OCI-LY1 (cell line): ENCODE measurements at regions not wholly inside any gene's neighbourhood (a gene's known extent, or its start where the extent isn't known, plus 50 kb on each side); places are given as distances from the start of the nearest gene placed in this dataset.
"Not testable (repeated sequence)": the region's sequence is repeated elsewhere in the genome, so short reads cannot be mapped to it uniquely, and the experiment has no call there.

Experiments
- H2AFZ ChIP-seq: fragments of 200-600 bp; sonication (generic), shearing (Covaris generic); 2 replicates; pipeline ENCODE4 v1.6.0; 2014; ENCODE audit warnings: antibody characterized with exemption, mild to moderate bottlenecking, low read length
- H3F3A ChIP-seq: fragments of 200-600 bp; sonication (generic), shearing (Covaris generic); 2 replicates; pipeline ENCODE4 v1.6.0; 2014; ENCODE audit warnings: mild to moderate bottlenecking, antibody characterized with exemption, low read length, moderate library complexity; ENCODE audit not compliant: insufficient read depth
- H3K27ac ChIP-seq: fragments of 200-600 bp; sonication (generic); 2 replicates; pipeline ENCODE4 v1.5.1; 2014; ENCODE audit warnings: low read length, mixed run types, mild to moderate bottlenecking, low read depth; ENCODE audit not compliant: poor library complexity, severe bottlenecking
- H3K27me3 ChIP-seq: fragments of 200-600 bp; sonication (generic); 2 replicates; pipeline ENCODE4 v1.6.0; 2014; ENCODE audit warnings: antibody characterized with exemption, mild to moderate bottlenecking, low read length, moderate library complexity; ENCODE audit not compliant: insufficient read depth
- H3K36me3 ChIP-seq: fragments of 200-600 bp; sonication (generic); 2 replicates; pipeline ENCODE4 v1.6.1; 2014; ENCODE audit warnings: mild to moderate bottlenecking, antibody characterized with exemption, low read length, moderate library complexity, mixed read lengths; ENCODE audit not compliant: insufficient read depth
- H3K4me1 ChIP-seq: fragments of 200-600 bp; sonication (generic); 2 replicates; pipeline ENCODE4 v1.5.1; 2014; ENCODE audit warnings: mild to moderate bottlenecking, low read length, moderate library complexity; ENCODE audit not compliant: insufficient read depth, severe bottlenecking
- H3K4me2 ChIP-seq: fragments of 200-600 bp; sonication (generic), shearing (Covaris generic); 2 replicates; pipeline ENCODE4 v1.6.1; 2014; ENCODE audit warnings: low read length
- H3K4me3 ChIP-seq: fragments of 200-600 bp; sonication (generic); 2 replicates; pipeline ENCODE4 v1.5.1; 2014; ENCODE audit warnings: low read length, low read depth, mild to moderate bottlenecking, mixed read lengths; ENCODE audit not compliant: poor library complexity, severe bottlenecking
- H3K79me2 ChIP-seq: fragments of 200-600 bp; shearing (Covaris generic); 2 replicates; pipeline ENCODE4 v1.6.1; 2016; ENCODE audit warnings: mixed run types, low read length, mixed read lengths; ENCODE audit not compliant: insufficient read depth
- H3K9ac ChIP-seq: fragments of 200-600 bp; sonication (generic), shearing (Covaris generic); 2 replicates; pipeline ENCODE4 v1.6.1; 2014; ENCODE audit warnings: mild to moderate bottlenecking, low read length, mixed read lengths
- H3K9me2 ChIP-seq: fragments of 200-600 bp; sonication (generic), shearing (Covaris generic); 2 replicates; pipeline ENCODE4 v1.6.1; 2014; ENCODE audit warnings: low read depth, mild to moderate bottlenecking, low read length, mixed read lengths
- H3K9me3 ChIP-seq: fragments of 200-600 bp; shearing (Covaris generic); 2 replicates; pipeline ENCODE4 v1.6.1; 2014; ENCODE audit warnings: low read length, mixed read lengths
- H4K20me1 ChIP-seq: fragments of 200-600 bp; sonication (generic), shearing (Covaris generic); 2 replicates; pipeline ENCODE4 v1.6.0; 2016; ENCODE audit warnings: mild to moderate bottlenecking, low read length; ENCODE audit not compliant: insufficient read depth

GRCh38 chr21:6158171-6158570 lies 4363.2 kb upstream of the TPTE start:
- not testable (repeated sequence) for H3K4me3 ChIP-seq, H3K9me2 ChIP-seq, H3F3A ChIP-seq, H3K4me1 ChIP-seq, H4K20me1 ChIP-seq, H3K9me3 ChIP-seq, H3K9ac ChIP-seq, H3K27me3 ChIP-seq, H3K79me2 ChIP-seq, H2AFZ ChIP-seq, H3K27ac ChIP-seq, H3K36me3 ChIP-seq, H3K4me2 ChIP-seq
